Parathyroid adenoma (tissue), 2 donors: ENCODE measurements at regions not wholly inside any gene's neighbourhood (a gene's known extent, or its start where the extent isn't known, plus 50 kb on each side); places are given as distances from the start of the nearest gene placed in this dataset.

Source experiments
- H2AFZ ChIP-seq: fragments of 300-600 bp; sonication (generic); one replicate; pipeline ENCODE4 v1.7.0; 2017; ENCODE audit warnings: antibody characterized with exemption, mild to moderate bottlenecking
- H3K27ac ChIP-seq: fragments of 300-600 bp; sonication (generic); one replicate; pipeline ENCODE4 v1.7.0; 2017
- H3K27me3 ChIP-seq: fragments of 300-600 bp; sonication (generic); one replicate; pipeline ENCODE4 v1.7.0; 2017; ENCODE audit warnings: low read length; ENCODE audit not compliant: control insufficient read depth, insufficient read depth
- H3K36me3 ChIP-seq: fragments of 300-600 bp; sonication (generic); one replicate; pipeline ENCODE4 v1.7.0; 2017; ENCODE audit warnings: low read length; ENCODE audit not compliant: control insufficient read depth, insufficient read depth
- H3K4me1 ChIP-seq: fragments of 300-600 bp; sonication (generic); one replicate; pipeline ENCODE4 v1.7.0; 2017; ENCODE audit warnings: control low read depth
- H3K4me2 ChIP-seq: fragments of 300-600 bp; sonication (generic); one replicate; pipeline ENCODE4 v1.7.0; 2017; ENCODE audit warnings: low read length
- H3K4me3 ChIP-seq: fragments of 300-600 bp; sonication (generic); one replicate; pipeline ENCODE4 v1.7.0; 2017; ENCODE audit warnings: low read depth, low read length
- H3K79me2 ChIP-seq: fragments of 300-600 bp; sonication (generic); one replicate; pipeline ENCODE4 v1.7.0; 2017; ENCODE audit warnings: control low read depth
- H3K9ac ChIP-seq: fragments of 300-600 bp; sonication (generic); one replicate; pipeline ENCODE4 v1.7.0; 2017; ENCODE audit warnings: mild to moderate bottlenecking
- H3K9me3 ChIP-seq: fragments of 300-600 bp; sonication (generic); one replicate; pipeline ENCODE4 v1.7.0; 2017; ENCODE audit warnings: low read length; ENCODE audit not compliant: control insufficient read depth
- TF ChIP-seq, protein P1 (sequence below): fragments of 300-600 bp; sonication (generic); IDR thresholded peaks from one replicate; pipeline ENCODE4 v1.7.0; 2017; ENCODE audit warnings: antibody characterized with exemption, mild to moderate bottlenecking
- donor health status: primary hyperparathyroidism.

- Histone ChIP-seq H3K4me2 (no peak overlapping the region), H3K79me2 (no peaks in the 10 kb centered on the region), H3K27ac (no peak overlapping the region), H3K9me3 (no peaks in the 10 kb centered on the region), H3K27me3 (no peaks in the 10 kb centered on the region), H3K4me1 (no peaks in the 10 kb centered on the region), H3K4me3 (no peak overlapping the region), H2AFZ (no peak overlapping the region), H3K9ac (no peak overlapping the region), H3K36me3 (no peaks in the 10 kb centered on the region)
- TF ChIP-seq, protein P1, sequence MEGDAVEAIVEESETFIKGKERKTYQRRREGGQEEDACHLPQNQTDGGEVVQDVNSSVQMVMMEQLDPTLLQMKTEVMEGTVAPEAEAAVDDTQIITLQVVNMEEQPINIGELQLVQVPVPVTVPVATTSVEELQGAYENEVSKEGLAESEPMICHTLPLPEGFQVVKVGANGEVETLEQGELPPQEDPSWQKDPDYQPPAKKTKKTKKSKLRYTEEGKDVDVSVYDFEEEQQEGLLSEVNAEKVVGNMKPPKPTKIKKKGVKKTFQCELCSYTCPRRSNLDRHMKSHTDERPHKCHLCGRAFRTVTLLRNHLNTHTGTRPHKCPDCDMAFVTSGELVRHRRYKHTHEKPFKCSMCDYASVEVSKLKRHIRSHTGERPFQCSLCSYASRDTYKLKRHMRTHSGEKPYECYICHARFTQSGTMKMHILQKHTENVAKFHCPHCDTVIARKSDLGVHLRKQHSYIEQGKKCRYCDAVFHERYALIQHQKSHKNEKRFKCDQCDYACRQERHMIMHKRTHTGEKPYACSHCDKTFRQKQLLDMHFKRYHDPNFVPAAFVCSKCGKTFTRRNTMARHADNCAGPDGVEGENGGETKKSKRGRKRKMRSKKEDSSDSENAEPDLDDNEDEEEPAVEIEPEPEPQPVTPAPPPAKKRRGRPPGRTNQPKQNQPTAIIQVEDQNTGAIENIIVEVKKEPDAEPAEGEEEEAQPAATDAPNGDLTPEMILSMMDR, result no peak
These were observed 134.6 kb upstream of the PPP1R26 start for GRCh38 chr9:135344915-135345500.

GRCh38 chr9:135345775-135346433 is 133.7 kb upstream of the PPP1R26 start:
- TF ChIP-seq, protein P1, result no peak
- Histone ChIP-seq H2AFZ (no peak overlapping the region), H3K9ac (no peak overlapping the region), H3K79me2 (no peaks in the 10 kb centered on the region), H3K4me1 (no peaks in the 10 kb centered on the region), H3K4me3 (no peak overlapping the region), H3K27me3 (no peaks in the 10 kb centered on the region), H3K36me3 (no peaks in the 10 kb centered on the region), H3K9me3 (no peaks in the 10 kb centered on the region), H3K27ac (no peak overlapping the region), H3K4me2 (no peak overlapping the region)

DNA sequence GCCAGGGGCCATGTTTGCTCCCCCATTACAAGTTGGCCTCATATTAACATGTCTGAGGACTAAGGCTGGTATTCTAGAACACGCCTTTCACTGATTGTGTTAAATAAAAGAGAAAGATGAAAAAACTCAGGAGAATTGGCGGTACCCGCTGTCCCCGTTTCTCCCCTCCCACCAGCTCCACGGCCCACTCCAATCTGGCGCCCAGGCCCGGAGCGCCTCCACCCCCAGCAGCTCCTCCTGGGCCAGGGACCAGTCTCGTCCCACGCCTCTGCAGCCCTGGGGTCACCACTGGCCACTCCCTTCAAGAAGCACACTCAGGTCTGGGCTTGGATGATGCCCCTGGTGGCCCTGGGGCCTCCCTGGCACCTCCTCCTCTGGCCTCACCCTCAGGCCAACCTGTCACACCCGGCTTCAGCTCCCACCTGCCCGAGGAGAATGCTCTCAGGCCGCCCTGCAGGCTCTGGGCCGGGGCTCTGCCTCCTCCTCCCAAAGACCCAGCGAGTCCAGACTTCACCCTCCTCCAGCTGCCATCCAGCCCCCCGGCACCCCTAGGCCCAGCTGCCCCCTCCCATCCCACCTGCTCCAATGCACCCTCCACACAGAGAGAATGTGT is 133.0 kb upstream of the PPP1R26 start:
- no peak overlapping the region for H3K4me2 ChIP-seq
- no peak overlapping the region for H3K27ac ChIP-seq
- H3K36me3 ChIP-seq, result no peaks in the 10 kb centered on the region
- no peaks in the 10 kb centered on the region for H3K27me3 ChIP-seq
- H2AFZ ChIP-seq, result no peak overlapping the region
- no peaks in the 10 kb centered on the region for H3K4me1 ChIP-seq
- TF ChIP-seq, protein P1, result no peak
- H3K9me3 ChIP-seq, result no peaks in the 10 kb centered on the region
- no peaks in the 10 kb centered on the region for H3K79me2 ChIP-seq
- no peak overlapping the region for H3K4me3 ChIP-seq
- no peak overlapping the region for H3K9ac ChIP-seq

- no peak overlapping the region for H3K27ac ChIP-seq
- H3K9ac ChIP-seq, result no peak overlapping the region
- no peak overlapping the region for H3K4me3 ChIP-seq
- H3K27me3 ChIP-seq, result no peaks in the 10 kb centered on the region
- H3K36me3 ChIP-seq, result no peaks in the 10 kb centered on the region
- no peaks in the 10 kb centered on the region for H3K9me3 ChIP-seq
- TF ChIP-seq, protein P1, result no peak
- no peak overlapping the region for H3K4me2 ChIP-seq
- H2AFZ ChIP-seq, result no peak overlapping the region
- no peaks in the 10 kb centered on the region for H3K4me1 ChIP-seq
- no peaks in the 10 kb centered on the region for H3K79me2 ChIP-seq
These were observed 132.1 kb upstream of the PPP1R26 start for GRCh38 chr9:135347461-135347860.
